NCI-H226 (cell line): ENCODE measurements at regions not wholly inside any gene's neighbourhood (a gene's known extent, or its start where the extent isn't known, plus 50 kb on each side); places are given as distances from the start of the nearest gene placed in this dataset.
"Not testable (repeated sequence)": the region's sequence is repeated elsewhere in the genome, so short reads cannot be mapped to it uniquely, and the experiment has no call there.

Experiments used
- DNase-seq: peaks from one replicate; pipeline ENCODE4 v3.0.0-alpha.2; 2015

DNA sequence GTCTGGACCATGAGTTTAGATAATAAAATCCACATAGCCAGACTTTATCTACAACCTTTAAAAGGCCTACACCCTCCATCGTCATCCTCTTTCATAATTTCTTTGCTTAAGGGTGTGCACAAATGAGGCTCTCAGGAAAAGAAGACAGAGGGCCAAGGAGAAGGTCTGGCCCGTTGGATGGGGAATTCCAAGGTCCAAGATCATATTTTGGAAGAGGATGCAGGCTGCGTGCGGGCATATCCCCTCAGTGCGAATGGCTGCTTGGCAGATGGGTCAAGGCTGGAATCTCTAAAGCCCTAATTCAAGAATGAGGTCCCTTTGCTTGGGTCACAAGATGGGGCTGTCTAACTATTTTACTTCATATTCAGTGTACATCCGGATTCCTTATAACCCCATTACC lies 782.2 kb upstream of the NCAM2 start:
- DNase-seq, result no peak

DNA sequence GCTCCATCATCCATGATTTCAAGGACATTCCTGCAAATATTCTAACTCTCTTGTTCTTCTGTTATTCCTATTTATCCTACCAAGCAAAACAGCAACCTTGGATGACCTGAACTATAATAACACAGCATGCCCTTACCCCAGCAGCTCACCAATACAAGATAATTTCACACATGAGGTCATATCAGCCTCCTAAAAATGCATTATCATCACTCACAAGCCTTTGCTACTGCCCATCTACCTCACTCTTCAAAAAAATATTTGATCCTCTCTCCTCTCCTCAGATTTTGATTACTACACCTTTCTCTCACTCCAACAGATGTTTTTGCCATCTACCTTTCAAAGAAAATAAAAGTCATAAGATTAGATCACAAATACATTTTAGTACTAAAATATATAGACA lies 777.6 kb upstream of the NCAM2 start:
- DNase-seq, result no peak

GRCh38 chr21:20221981-20222380 lies 776.2 kb upstream of the NCAM2 start:
- not testable (repeated sequence) for DNase-seq

DNA sequence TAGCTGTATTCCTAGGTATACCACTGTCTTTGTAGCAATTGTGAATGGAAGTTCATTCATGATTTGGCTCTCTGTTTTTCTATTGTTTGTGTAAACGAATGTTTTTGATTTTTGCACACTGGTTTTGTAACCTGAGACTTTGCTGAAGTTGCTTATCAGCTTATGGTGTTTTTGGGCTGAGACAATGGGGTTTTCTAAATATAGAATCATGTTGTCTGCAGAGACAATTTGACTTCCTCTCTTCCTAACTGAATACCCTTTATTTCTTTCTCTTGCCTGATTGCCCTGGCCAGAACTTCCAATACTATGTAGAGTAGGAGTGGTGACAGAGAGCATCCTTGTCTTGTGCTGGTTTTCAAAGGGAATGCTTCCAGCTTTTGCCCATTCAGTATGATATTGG lies 761.6 kb upstream of the NCAM2 start:
- DNase-seq, result not testable (repeated sequence)

- DNase-seq, result no peak
Observed at GRCh38 chr21:20249401-20249800, 748.8 kb upstream of the NCAM2 start.

- DNase-seq, result no peak
Observed at GRCh38 chr21:20250337-20250736, 747.9 kb upstream of the NCAM2 start.

DNA sequence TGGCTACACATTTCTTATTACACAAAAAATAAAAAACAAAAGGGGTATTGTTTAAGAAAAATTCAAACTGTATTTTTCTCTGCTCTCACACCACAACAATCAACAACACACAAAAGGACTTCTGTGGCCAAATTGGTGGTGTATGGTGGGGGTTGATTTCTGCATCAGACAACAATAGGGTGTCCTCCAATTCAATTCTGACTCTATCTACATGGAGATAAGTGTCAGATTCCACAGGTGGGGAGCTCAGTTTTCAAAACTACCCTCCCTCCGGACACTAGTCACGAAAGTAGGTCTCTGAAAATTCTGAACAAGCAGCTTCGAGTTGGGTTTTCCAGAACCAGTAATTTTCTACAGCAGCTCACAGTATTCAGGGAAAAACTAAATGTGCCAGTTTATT lies 744.9 kb upstream of the NCAM2 start:
- DNase-seq, result no peak

- DNase-seq, result no peak
Observed at GRCh38 chr21:20254964-20255363, 743.2 kb upstream of the NCAM2 start.

- DNase-seq, result no peak
Observed at GRCh38 chr21:20257052-20257740, 741.0 kb upstream of the NCAM2 start.

GRCh38 chr21:20258542-20258941 lies 739.7 kb upstream of the NCAM2 start:
- DNase-seq, result peak; percentile 14

DNA sequence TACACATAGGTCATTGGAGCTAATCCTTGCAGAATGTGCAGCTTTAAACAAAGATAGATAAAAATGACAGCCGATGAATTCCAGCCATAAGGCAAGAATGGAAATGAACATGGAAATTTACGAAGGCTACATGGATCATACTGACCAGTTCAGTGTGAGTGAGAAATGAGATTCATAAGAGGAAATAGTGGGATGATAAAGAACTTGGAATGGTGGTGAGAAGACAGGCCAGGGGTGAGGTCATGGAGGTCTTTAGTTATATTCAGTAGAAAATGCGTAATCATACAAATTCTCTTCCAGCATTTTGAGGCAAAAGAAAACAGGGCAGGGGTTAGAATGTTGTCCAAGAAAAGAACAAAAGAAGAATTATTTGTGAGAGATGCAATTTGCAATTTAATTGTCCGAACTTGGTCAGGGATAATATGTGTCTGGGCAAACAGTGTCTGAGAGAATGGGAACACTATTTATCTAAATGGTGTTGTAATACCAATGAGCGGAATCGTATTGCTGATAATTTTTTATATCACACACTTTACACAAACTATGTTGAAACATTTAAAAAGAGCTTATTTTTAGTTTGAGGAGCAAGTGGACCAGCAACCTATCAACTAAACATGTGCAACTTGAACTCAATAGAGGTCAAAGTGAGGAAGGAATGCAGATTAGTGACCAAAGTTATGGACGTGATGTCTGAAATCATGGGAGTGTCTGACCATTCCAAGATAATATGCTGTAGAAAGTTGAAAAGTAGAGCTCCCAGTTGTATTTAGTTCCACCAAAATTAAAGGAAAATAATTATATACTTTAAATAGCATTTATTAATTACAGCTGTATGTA lies 739.0 kb upstream of the NCAM2 start:
- peak; percentile 55 for DNase-seq

- DNase-seq, result peak; percentile 16
Observed at GRCh38 chr21:20260124-20260523, 738.1 kb upstream of the NCAM2 start.

DNA sequence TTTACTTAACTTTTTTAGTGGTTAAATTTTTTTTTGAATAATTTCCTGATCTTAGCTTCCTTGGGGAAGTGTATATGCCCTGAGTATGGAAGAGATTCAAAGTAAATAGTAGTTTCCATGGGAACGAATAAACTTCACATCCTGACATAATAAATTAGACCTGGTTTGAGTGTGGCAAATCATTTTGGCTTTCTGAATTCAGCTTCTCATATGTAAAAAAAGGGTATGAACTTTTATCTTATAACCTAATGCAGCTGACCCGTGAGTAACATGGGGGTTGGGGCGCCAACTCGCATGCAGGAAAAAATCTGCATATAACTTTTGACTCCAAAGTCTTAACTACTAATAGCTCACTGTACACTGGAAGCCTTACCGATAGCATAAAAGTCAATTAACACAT lies 736.8 kb upstream of the NCAM2 start:
- DNase-seq, result no peak

- no peak for DNase-seq
Observed at GRCh38 chr21:20265707-20266440, 732.3 kb upstream of the NCAM2 start.

- DNase-seq, result no peak
Observed at GRCh38 chr21:20266441-20266710, 731.8 kb upstream of the NCAM2 start.

DNA sequence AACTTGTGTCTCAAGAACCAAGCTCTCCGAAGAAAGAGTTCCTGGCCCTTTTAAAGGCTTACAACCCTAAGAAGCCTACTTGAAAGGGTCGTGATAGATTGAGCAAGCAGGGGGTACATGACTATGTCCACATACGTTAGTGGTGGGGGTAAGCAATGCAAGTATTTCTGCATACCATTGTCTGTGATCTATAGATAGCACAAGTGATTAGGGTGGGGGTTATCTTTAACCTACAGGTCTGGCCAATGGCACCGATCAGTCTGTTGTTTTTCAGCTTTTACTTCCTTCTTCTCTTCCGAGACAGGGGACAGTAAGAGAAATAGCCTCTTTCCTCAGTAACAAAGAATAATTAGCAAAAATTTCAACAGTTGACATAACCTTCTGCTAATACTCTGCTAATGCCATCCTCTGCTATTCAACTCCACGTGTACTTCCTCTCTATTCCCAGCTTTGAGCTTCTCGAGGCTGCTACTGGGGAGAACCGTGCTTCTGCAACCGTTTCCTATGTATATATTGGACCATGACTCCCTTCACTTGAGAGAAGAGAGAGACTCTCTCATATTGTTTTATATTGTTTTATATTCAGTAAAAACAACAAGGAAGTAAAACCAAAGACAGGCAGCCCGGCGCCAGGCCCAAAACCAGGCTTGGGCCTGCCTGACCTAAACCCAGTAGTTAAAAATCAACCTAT lies 727.7 kb upstream of the NCAM2 start:
- DNase-seq, result no peak

- DNase-seq, result peak; percentile 59
Observed at GRCh38 chr21:20272791-20273362, 725.3 kb upstream of the NCAM2 start.

DNA sequence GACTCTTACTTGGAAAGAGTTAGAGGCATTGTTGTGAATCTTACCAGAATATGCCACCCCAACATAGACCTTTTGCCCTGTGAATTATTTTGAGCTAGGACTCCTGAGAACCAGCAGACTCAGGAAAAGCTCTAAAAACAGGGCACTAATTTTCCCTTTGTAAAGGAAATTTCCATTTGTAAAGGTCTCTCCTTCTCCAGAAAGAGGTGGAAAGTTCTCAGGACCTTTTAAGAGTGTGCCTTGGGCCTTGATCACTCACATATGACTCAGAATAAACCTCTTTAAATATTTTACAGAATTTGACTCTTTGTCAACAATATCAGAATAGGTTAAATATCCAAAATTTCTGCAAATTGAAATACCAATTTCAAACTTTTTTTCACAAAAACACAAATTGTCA lies 721.8 kb upstream of the NCAM2 start:
- no peak for DNase-seq

GRCh38 chr21:20276954-20277353 lies 721.3 kb upstream of the NCAM2 start:
- no peak for DNase-seq

DNA sequence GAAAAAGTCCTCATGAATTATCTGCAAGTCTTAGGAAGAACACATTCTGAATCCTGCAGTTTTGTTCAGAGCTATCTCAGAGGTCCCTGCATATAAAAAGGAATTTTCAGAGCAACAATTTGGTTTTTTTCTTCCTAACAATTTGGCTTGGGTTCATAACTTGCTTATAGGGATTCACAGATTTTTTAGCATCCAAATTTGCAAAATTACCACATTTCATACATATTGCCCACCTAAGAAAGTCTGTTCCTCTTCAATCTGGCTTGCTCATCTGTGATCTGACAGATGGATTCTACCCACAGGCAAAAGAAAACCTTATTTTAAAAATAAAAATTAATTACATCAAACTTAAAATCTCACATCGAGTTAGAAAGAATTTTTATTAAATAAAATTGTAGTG lies 714.4 kb upstream of the NCAM2 start:
- no peak for DNase-seq

GRCh38 chr21:20292280-20292679 lies 705.9 kb upstream of the NCAM2 start:
- no peak for DNase-seq

GRCh38 chr21:20292854-20293253 lies 705.4 kb upstream of the NCAM2 start:
- DNase-seq, result not testable (repeated sequence)

DNA sequence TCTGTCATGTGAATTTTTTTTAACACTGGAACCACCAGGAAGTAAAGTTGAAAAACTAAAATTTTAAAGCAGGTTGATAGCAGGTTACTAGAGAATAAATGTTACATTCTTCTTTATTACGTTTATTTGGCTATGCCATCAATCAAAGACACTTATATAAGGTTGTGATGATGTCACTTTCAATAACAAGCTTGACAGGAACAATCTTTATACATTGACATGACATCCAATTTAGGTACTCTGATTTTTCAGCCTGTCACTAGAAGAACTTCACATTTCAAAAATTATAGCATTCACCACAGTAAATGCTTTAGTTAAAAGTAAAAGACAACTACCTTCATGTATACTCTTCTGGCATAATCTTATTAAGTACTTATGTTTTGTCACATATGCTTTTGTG lies 696.8 kb upstream of the NCAM2 start:
- DNase-seq, result no peak
